ENCODE measurements at regions not wholly inside any gene's neighbourhood (a gene's known extent, or its start where the extent isn't known, plus 50 kb on each side); places are given as distances from the start of the nearest gene placed in this dataset.
A peak's percentile ranks its signal among the peaks of the same experiment; 100 is the strongest.

GRCh38 chr1:63128556-63128955 lies 193.8 kb upstream of the FOXD3 start:
- Histone ChIP-seq H3K9me3 (ENCODE audit: insufficient read depth, low read depth) (no peaks in the 10 kb centered on the region), H3K4me1 (replicated peaks; ENCODE audit: insufficient read depth) (no peaks in the 10 kb centered on the region), H4K20me1 (ENCODE audit: insufficient read depth) (no peaks in the 10 kb centered on the region), H3K4me3 (no peak overlapping the region), H2AFZ (no peak overlapping the region), H3K36me3 (ENCODE audit: low read depth) (no peaks in the 10 kb centered on the region), H3F3A (ENCODE audit: insufficient read depth, low read depth) (no peaks in the 10 kb centered on the region), H3K79me2 (ENCODE audit: low read depth) (no peaks in the 10 kb centered on the region), H3K27me3 (ENCODE audit: insufficient read depth, low read depth) (peaks cover 38% of the 10 kb centered on the region), H3K9me2 (ENCODE audit: insufficient read depth) (no peaks in the 10 kb centered on the region), H3K27ac (no peak overlapping the region), H3K4me2 (no peak overlapping the region)
- DNase-seq = no peak
- TF ChIP-seq EZH2 (IDR thresholded peaks at IDR 0.05; ENCODE audit: low read depth) (no peak), CTCF (conservative IDR thresholded peaks at IDR 0.05) (no peak)
- BruUV-seq (replicated peaks) = no TSS peak
- POLR2A ChIA-PET (ENCODE audit: unreplicated experiment) = no interaction called here
- intact Hi-C loops (cut with micrococcal nuclease; ENCODE audit: unreplicated experiment) = no loop called here
- CTCF ChIA-PET = no interaction called here

GRCh38 chr1:63129184-63129583 lies 193.2 kb upstream of the FOXD3 start:
- no peak for DNase-seq
- Histone ChIP-seq H3K4me3 (no peak overlapping the region), H3K27ac (no peak overlapping the region), H2AFZ (no peak overlapping the region), H3K27me3 (ENCODE audit: insufficient read depth, low read depth) (peaks cover 37% of the 10 kb centered on the region), H3K9me3 (ENCODE audit: insufficient read depth, low read depth) (no peaks in the 10 kb centered on the region), H3K9me2 (ENCODE audit: insufficient read depth) (no peaks in the 10 kb centered on the region), H3K4me2 (no peak overlapping the region), H3F3A (ENCODE audit: insufficient read depth, low read depth) (no peaks in the 10 kb centered on the region), H3K79me2 (ENCODE audit: low read depth) (no peaks in the 10 kb centered on the region), H3K36me3 (ENCODE audit: low read depth) (no peaks in the 10 kb centered on the region), H3K4me1 (replicated peaks; ENCODE audit: insufficient read depth) (no peaks in the 10 kb centered on the region), H4K20me1 (ENCODE audit: insufficient read depth) (no peaks in the 10 kb centered on the region)
- ChIA-PET CTCF (no interaction called here), POLR2A (ENCODE audit: unreplicated experiment) (no interaction called here)
- no TSS peak for BruUV-seq (replicated peaks)
- intact Hi-C loops (cut with micrococcal nuclease; ENCODE audit: unreplicated experiment) = no loop called here
- TF ChIP-seq CTCF (conservative IDR thresholded peaks at IDR 0.05) = no peak
- TF ChIP-seq EZH2 (IDR thresholded peaks at IDR 0.05; ENCODE audit: low read depth) = no peak

GRCh38 chr1:63129855-63130254 lies 192.5 kb upstream of the FOXD3 start:
- intact Hi-C loops (cut with micrococcal nuclease; ENCODE audit: unreplicated experiment) = no loop called here
- no peaks in the 10 kb centered on the region for H4K20me1 ChIP-seq (ENCODE audit: insufficient read depth)
- no peaks in the 10 kb centered on the region for H3K9me2 ChIP-seq (ENCODE audit: insufficient read depth)
- no peaks in the 10 kb centered on the region for H3K36me3 ChIP-seq (ENCODE audit: low read depth)
- no peaks in the 10 kb centered on the region for H3F3A ChIP-seq (ENCODE audit: insufficient read depth, low read depth)
- no peaks in the 10 kb centered on the region for H3K79me2 ChIP-seq (ENCODE audit: low read depth)
- no peak overlapping the region for H3K4me3 ChIP-seq
- H3K4me1 ChIP-seq (replicated peaks; ENCODE audit: insufficient read depth) = no peaks in the 10 kb centered on the region
- H3K9me3 ChIP-seq (ENCODE audit: insufficient read depth, low read depth) = no peaks in the 10 kb centered on the region
- ChIA-PET POLR2A (ENCODE audit: unreplicated experiment) (no interaction called here), CTCF (no interaction called here)
- peaks cover 37% of the 10 kb centered on the region for H3K27me3 ChIP-seq (ENCODE audit: insufficient read depth, low read depth)
- no peak overlapping the region for H3K4me2 ChIP-seq
- H3K27ac ChIP-seq = no peak overlapping the region
- DNase-seq = no peak
- TF ChIP-seq CTCF (conservative IDR thresholded peaks at IDR 0.05) = no peak
- no peak for TF ChIP-seq EZH2 (IDR thresholded peaks at IDR 0.05; ENCODE audit: low read depth)
- no TSS peak for BruUV-seq (replicated peaks)
- 0 out of 2 replicates have a peak overlapping the region, but pooled peaks have one; percentile 26 for H2AFZ ChIP-seq
